Endothelial cell of umbilical vein (primary cell): ENCODE measurements at regions not wholly inside any gene's neighbourhood (a gene's known extent, or its start where the extent isn't known, plus 50 kb on each side); places are given as distances from the start of the nearest gene placed in this dataset.

ENCODE experiments used
- BruUV-seq: library from RNA; stranded (reverse); fragments of 400-500 nt; replicated peaks from 2 replicates; lab custom pipeline; 2021; lab: Mats Ljungman, UMichigan
- CTCF ChIA-PET: fragments of 300-600, 350-600 bp; sonication (Branson Sonifier 250); formaldehyde crosslinking; loops from one replicate; lab custom pipeline; 2021; ENCODE audit warnings: antibody characterized with exemption, inconsistent platforms; lab: Charles Lee
- POLR2A ChIA-PET: fragments of 300-600, 350-600 bp; sonication (Branson Sonifier 250); formaldehyde crosslinking; loops from one replicate; lab custom pipeline; 2021; ENCODE audit warnings: antibody characterized with exemption, inconsistent platforms; lab: Charles Lee
- DNase-seq: peaks from one replicate; pipeline ENCODE4 v3.0.0-alpha.2; 2011; ENCODE audit warnings: low read depth, low spot score
- FAIRE-seq: peaks from 2 replicates; lab custom pipeline; 2011; peaks lifted over from hg19 to GRCh38; lab: Jason Lieb, UNC
- H2AFZ ChIP-seq: 2 replicates; pipeline ENCODE4 v1.6.0; 2012; ENCODE audit warnings: low read depth, low read length, control low read depth, inconsistent platforms
- H3K27ac ChIP-seq: 2 replicates; pipeline ENCODE4 v1.5.1; 2011; ENCODE audit warnings: low read depth, mild to moderate bottlenecking, control low read depth, low read length, moderate library complexity; ENCODE audit not compliant: insufficient read depth
- H3K27me3 ChIP-seq, 2 experiments: 2 replicates each; pipeline versions ENCODE4 v1.6.0 to v1.6.1; 2011; ENCODE audit warnings: low read length in 2 of 2, mixed read lengths in 1 of 2; ENCODE audit not compliant: control insufficient read depth in 2 of 2, insufficient read depth in 2 of 2
- H3K36me3 ChIP-seq, 2 experiments: 2 replicates in 1 of 2; 3 replicates in 1 of 2; pipeline ENCODE4 v1.5.1; 2011; ENCODE audit warnings: low read length in 2 of 2, mild to moderate bottlenecking in 1 of 2, moderate library complexity in 1 of 2; ENCODE audit not compliant: control insufficient read depth in 2 of 2, insufficient read depth in 2 of 2; ENCODE audit errors: extremely low read depth in 1 of 2
- H3K4me1 ChIP-seq: 3 replicates; pipeline ENCODE4 v1.5.1; 2011; ENCODE audit warnings: mild to moderate bottlenecking, low read length; ENCODE audit not compliant: control insufficient read depth, insufficient read depth; ENCODE audit errors: extremely low read depth
- H3K4me2 ChIP-seq: 2 replicates; pipeline ENCODE4 v1.6.1; 2011; ENCODE audit warnings: low read length, control low read depth, mixed read lengths; ENCODE audit not compliant: insufficient read depth
- H3K4me3 ChIP-seq, 3 experiments: fragments of 200-600 bp in 1 of 3; sonication (generic), shearing (Covaris generic) in 1 of 3; replicated peaks in 1 of 3; 2 replicates each; pipeline ENCODE4 v1.5.1; 2011 to 2016; ENCODE audit warnings: control low read depth in 3 of 3, low read length in 3 of 3, mild to moderate bottlenecking in 2 of 3, inconsistent platforms in 1 of 3, low read depth in 1 of 3, moderate library complexity in 1 of 3; ENCODE audit not compliant: insufficient read depth in 1 of 3
- H3K79me2 ChIP-seq: 2 replicates; pipeline ENCODE4 v1.6.0; 2012; ENCODE audit warnings: low read length, inconsistent platforms; ENCODE audit not compliant: control insufficient read depth, insufficient read depth
- H3K9ac ChIP-seq: replicated peaks from 2 replicates; pipeline ENCODE3; 2011; ENCODE audit warnings: low read length, control low read depth; ENCODE audit not compliant: insufficient read depth; ENCODE audit errors: extremely low read depth
- H3K9me1 ChIP-seq: replicated peaks from 3 replicates; pipeline ENCODE4 v1.6.0; 2011; ENCODE audit warnings: mild to moderate bottlenecking, low read length; ENCODE audit not compliant: control insufficient read depth, insufficient read depth; ENCODE audit errors: extremely low read depth
- H3K9me3 ChIP-seq: replicated peaks from 2 replicates; pipeline ENCODE4 v1.5.1; 2012; ENCODE audit warnings: low read length, inconsistent platforms; ENCODE audit not compliant: control insufficient read depth, insufficient read depth
- H4K20me1 ChIP-seq: replicated peaks from 2 replicates; pipeline ENCODE3; 2011; ENCODE audit warnings: mild to moderate bottlenecking, low read length; ENCODE audit not compliant: control insufficient read depth, insufficient read depth; ENCODE audit errors: extremely low read depth
- CTCF ChIP-seq, 2 donors: IDR thresholded peaks; 1 replicate in 1 of 2; 2 replicates in 1 of 2; pipeline ENCODE4 v1.5.1; 2011; ENCODE audit warnings: low read length in 2 of 2, mild to moderate bottlenecking in 2 of 2, moderate library complexity in 2 of 2, control low read depth in 1 of 2, inconsistent platforms in 1 of 2, low read depth in 1 of 2; ENCODE audit not compliant: insufficient read depth in 1 of 2; ENCODE audit errors: extremely low read depth in 1 of 2
- EZH2 ChIP-seq: IDR thresholded peaks from 2 replicates; pipeline ENCODE4 v1.6.1; 2012; ENCODE audit warnings: borderline replicate concordance, low read depth, mild to moderate bottlenecking, moderate library complexity, low read length, inconsistent platforms; ENCODE audit not compliant: severe bottlenecking
- FOS ChIP-seq: IDR thresholded peaks from 2 replicates; pipeline ENCODE4 v1.6.1; 2011; ENCODE audit warnings: mild to moderate bottlenecking, low read length, moderate library complexity, borderline replicate concordance; ENCODE audit not compliant: insufficient read depth
- GATA2 ChIP-seq: IDR thresholded peaks from 2 replicates; pipeline ENCODE4 v1.7.0; 2011; ENCODE audit warnings: low read depth, mild to moderate bottlenecking, moderate library complexity, mixed read lengths, low read length; ENCODE audit not compliant: insufficient read length, insufficient read depth
- JUN ChIP-seq: IDR thresholded peaks from 2 replicates; pipeline ENCODE4 v1.6.1; 2011; ENCODE audit warnings: borderline replicate concordance, low read depth; ENCODE audit not compliant: insufficient read length, insufficient read depth
- MAX ChIP-seq: IDR thresholded peaks from 2 replicates; pipeline ENCODE4 v1.6.1; 2011; ENCODE audit not compliant: insufficient read depth, insufficient read length
- MYC ChIP-seq: IDR thresholded peaks from one replicate; pipeline ENCODE4 v1.6.1; 2011; ENCODE audit warnings: mild to moderate bottlenecking, low read depth, low read length
- POLR2A ChIP-seq: IDR thresholded peaks from 2 replicates; pipeline ENCODE4 v1.6.1; 2012; ENCODE audit warnings: low read depth, mild to moderate bottlenecking, control low read depth, low read length
- POLR2AphosphoS5 ChIP-seq: IDR thresholded peaks from 2 replicates; pipeline ENCODE4 v1.6.1; 2012; ENCODE audit warnings: low read depth, mild to moderate bottlenecking, control low read depth, low read length, moderate library complexity; ENCODE audit not compliant: insufficient read depth
- dilution Hi-C: fragments of 300-500 bp; cut with MboI; formaldehyde crosslinking; loops from one replicate; pipeline ENCODE4 v1.15.0; 2019; ENCODE audit warnings: low sequenced_read_pairs; ENCODE audit not compliant: extremely low pct_ligation_motif_present
- intact Hi-C: fragments of 100-400 bp; cut with micrococcal nuclease; formaldehyde crosslinking; loops from one replicate; pipeline ENCODE4 v1.10.0; 2022

- TF ChIP-seq MYC (no peak), POLR2A (no peak), FOS (no peak), POLR2AphosphoS5 (no peak), EZH2 (no peak), JUN (no peak), GATA2 (no peak), CTCF (IDR thresholded peaks at IDR 0.05; ENCODE audit: extremely low read depth in 1 of 2, insufficient read depth in 1 of 2, low read depth in 1 of 2, low read length in 2 of 2) (no peak), MAX (no peak)
- CTCF ChIA-PET: no interaction called here
- Histone ChIP-seq H2AFZ (no peak overlapping the region), H3K9me3 (no peaks in the 10 kb centered on the region), H3K79me2 (no peaks in the 10 kb centered on the region), H3K9me1 (no peaks in the 10 kb centered on the region), H3K4me1 (no peaks in the 10 kb centered on the region), H4K20me1 (no peaks in the 10 kb centered on the region), H3K4me3 (no peak overlapping the region), H3K27ac (no peak overlapping the region), H3K36me3 (no peaks in the 10 kb centered on the region), H3K4me2 (no peak overlapping the region), H3K27me3 (no peaks in the 10 kb centered on the region), H3K9ac (no peak overlapping the region)
- FAIRE-seq (no peak), DNase-seq (no peak)
- no TSS peak for BruUV-seq
- dilution Hi-C loops: no loop called here
- intact Hi-C loops: no loop called here
- POLR2A ChIA-PET: no interaction called here
Measured at GRCh38 chr13:19332378-19332777, 150.8 kb upstream of the TUBA3C start.
